ENCODE measurements at regions not wholly inside any gene's neighbourhood (a gene's known extent, or its start where the extent isn't known, plus 50 kb on each side); places are given as distances from the start of the nearest gene placed in this dataset.

GRCh38 chr7:116083796-116084195 is 53.2 kb upstream of the TFEC start:
- Mint-ChIP-seq H3K27ac (no peak overlapping the region), H3K4me3 (no peak overlapping the region), H3K27me3 (no peaks in the 10 kb centered on the region), H3K9me3 (no peaks in the 10 kb centered on the region), H3K4me1 (no peaks in the 10 kb centered on the region), H3K36me3 (ENCODE audit: low read depth) (no peaks in the 10 kb centered on the region)
- intact Hi-C loops (cut with micrococcal nuclease): no loop called here
- DNase-seq: no peak

- H3K4me3 Mint-ChIP-seq: no peak overlapping the region
- no peak for DNase-seq
- H3K9me3 Mint-ChIP-seq: no peaks in the 10 kb centered on the region
- no peaks in the 10 kb centered on the region for H3K36me3 Mint-ChIP-seq (ENCODE audit: low read depth)
- no peaks in the 10 kb centered on the region for H3K27me3 Mint-ChIP-seq
- no peak overlapping the region for H3K27ac Mint-ChIP-seq
- no peaks in the 10 kb centered on the region for H3K4me1 Mint-ChIP-seq
- intact Hi-C loops (cut with micrococcal nuclease): no loop called here
These were observed 56.0 kb upstream of the TFEC start for GRCh38 chr7:116086547-116087045.

- Mint-ChIP-seq H3K27me3 (no peaks in the 10 kb centered on the region), H3K27ac (no peak overlapping the region), H3K4me1 (no peaks in the 10 kb centered on the region), H3K4me3 (no peak overlapping the region), H3K36me3 (ENCODE audit: low read depth) (no peaks in the 10 kb centered on the region), H3K9me3 (no peaks in the 10 kb centered on the region)
- intact Hi-C loops (cut with micrococcal nuclease): no loop called here
- no peak for DNase-seq
These were observed 56.7 kb upstream of the TFEC start for GRCh38 chr7:116087291-116087690.

- Mint-ChIP-seq H3K4me3 (no peak overlapping the region), H3K27me3 (no peaks in the 10 kb centered on the region), H3K36me3 (ENCODE audit: low read depth) (no peaks in the 10 kb centered on the region), H3K27ac (no peak overlapping the region), H3K9me3 (no peaks in the 10 kb centered on the region), H3K4me1 (no peaks in the 10 kb centered on the region)
- DNase-seq: no peak
- intact Hi-C loops (cut with micrococcal nuclease): no loop called here
These were observed 57.4 kb upstream of the TFEC start for GRCh38 chr7:116087984-116088383.

GRCh38 chr7:116089293-116089692 is 58.7 kb upstream of the TFEC start:
- no peak for DNase-seq
- Mint-ChIP-seq H3K36me3 (ENCODE audit: low read depth) (no peaks in the 10 kb centered on the region), H3K27me3 (no peaks in the 10 kb centered on the region), H3K27ac (no peak overlapping the region), H3K9me3 (no peaks in the 10 kb centered on the region), H3K4me3 (no peak overlapping the region), H3K4me1 (no peaks in the 10 kb centered on the region)
- intact Hi-C loops (cut with micrococcal nuclease): no loop called here

GRCh38 chr7:116093516-116094301 is 63.1 kb upstream of the TFEC start:
- no peaks in the 10 kb centered on the region for H3K36me3 Mint-ChIP-seq (ENCODE audit: low read depth)
- H3K27ac Mint-ChIP-seq: no peak overlapping the region
- intact Hi-C loops (cut with micrococcal nuclease): no loop called here
- H3K9me3 Mint-ChIP-seq: no peaks in the 10 kb centered on the region
- no peak for DNase-seq
- H3K4me1 Mint-ChIP-seq: no peaks in the 10 kb centered on the region
- H3K4me3 Mint-ChIP-seq: no peak overlapping the region
- no peaks in the 10 kb centered on the region for H3K27me3 Mint-ChIP-seq

- Mint-ChIP-seq H3K36me3 (ENCODE audit: low read depth) (no peaks in the 10 kb centered on the region), H3K4me3 (no peak overlapping the region), H3K4me1 (no peaks in the 10 kb centered on the region), H3K27ac (no peak overlapping the region), H3K9me3 (no peaks in the 10 kb centered on the region), H3K27me3 (no peaks in the 10 kb centered on the region)
- no peak for DNase-seq
- intact Hi-C loops (cut with micrococcal nuclease): no loop called here
These were observed 64.8 kb upstream of the TFEC start for GRCh38 chr7:116095396-116095795.

- no peaks in the 10 kb centered on the region for H3K36me3 Mint-ChIP-seq (ENCODE audit: low read depth)
- intact Hi-C loops (cut with micrococcal nuclease): no loop called here
- DNase-seq: no peak
- H3K27ac Mint-ChIP-seq: no peak overlapping the region
- H3K9me3 Mint-ChIP-seq: no peaks in the 10 kb centered on the region
- no peak overlapping the region for H3K4me3 Mint-ChIP-seq
- H3K4me1 Mint-ChIP-seq: no peaks in the 10 kb centered on the region
- peaks cover 2% of the 10 kb centered on the region for H3K27me3 Mint-ChIP-seq
These were observed 66.9 kb upstream of the TFEC start for GRCh38 chr7:116097365-116098009.

- H3K36me3 Mint-ChIP-seq (ENCODE audit: low read depth): no peaks in the 10 kb centered on the region
- no peak overlapping the region for H3K27ac Mint-ChIP-seq
- peaks cover 5% of the 10 kb centered on the region for H3K27me3 Mint-ChIP-seq
- DNase-seq: no peak
- no peaks in the 10 kb centered on the region for H3K9me3 Mint-ChIP-seq
- intact Hi-C loops (cut with micrococcal nuclease): no loop called here
- no peaks in the 10 kb centered on the region for H3K4me1 Mint-ChIP-seq
- no peak overlapping the region for H3K4me3 Mint-ChIP-seq
These were observed 67.6 kb upstream of the TFEC start for GRCh38 chr7:116098175-116098574.

GRCh38 chr7:116100626-116101025 is 70.1 kb upstream of the TFEC start:
- no peaks in the 10 kb centered on the region for H3K36me3 Mint-ChIP-seq (ENCODE audit: low read depth)
- intact Hi-C loops (cut with micrococcal nuclease): no loop called here
- DNase-seq: no peak
- H3K4me3 Mint-ChIP-seq: no peak overlapping the region
- no peaks in the 10 kb centered on the region for H3K9me3 Mint-ChIP-seq
- H3K27ac Mint-ChIP-seq: no peak overlapping the region
- H3K27me3 Mint-ChIP-seq: peaks cover 5% of the 10 kb centered on the region
- no peaks in the 10 kb centered on the region for H3K4me1 Mint-ChIP-seq

- H3K9me3 Mint-ChIP-seq: no peaks in the 10 kb centered on the region
- no peaks in the 10 kb centered on the region for H3K36me3 Mint-ChIP-seq (ENCODE audit: low read depth)
- no peaks in the 10 kb centered on the region for H3K4me1 Mint-ChIP-seq
- intact Hi-C loops (cut with micrococcal nuclease): no loop called here
- no peak for DNase-seq
- H3K27ac Mint-ChIP-seq: no peak overlapping the region
- peaks cover 5% of the 10 kb centered on the region for H3K27me3 Mint-ChIP-seq
- no peak overlapping the region for H3K4me3 Mint-ChIP-seq
These were observed 71.1 kb upstream of the TFEC start for GRCh38 chr7:116101704-116102103.

- Mint-ChIP-seq H3K4me1 (no peaks in the 10 kb centered on the region), H3K36me3 (ENCODE audit: low read depth) (no peaks in the 10 kb centered on the region), H3K27me3 (peaks cover 1% of the 10 kb centered on the region), H3K4me3 (no peak overlapping the region), H3K9me3 (no peaks in the 10 kb centered on the region), H3K27ac (no peak overlapping the region)
- no peak for DNase-seq
- intact Hi-C loops (cut with micrococcal nuclease): no loop called here
These were observed 80.9 kb upstream of the TFEC start for GRCh38 chr7:116111475-116111874.

GRCh38 chr7:116113310-116113709 is 82.7 kb upstream of the TFEC start:
- no peak overlapping the region for H3K27ac Mint-ChIP-seq
- DNase-seq: no peak
- intact Hi-C loops (cut with micrococcal nuclease): no loop called here
- H3K36me3 Mint-ChIP-seq (ENCODE audit: low read depth): no peaks in the 10 kb centered on the region
- no peak overlapping the region for H3K4me3 Mint-ChIP-seq
- no peaks in the 10 kb centered on the region for H3K4me1 Mint-ChIP-seq
- no peaks in the 10 kb centered on the region for H3K9me3 Mint-ChIP-seq
- peaks cover 4% of the 10 kb centered on the region for H3K27me3 Mint-ChIP-seq

GRCh38 chr7:116120839-116121238 is 89.5 kb upstream of the TES start:
- no peaks in the 10 kb centered on the region for H3K4me1 Mint-ChIP-seq
- no peak for DNase-seq
- intact Hi-C loops (cut with micrococcal nuclease): no loop called here
- H3K4me3 Mint-ChIP-seq: no peak overlapping the region
- peaks cover 33% of the 10 kb centered on the region for H3K27me3 Mint-ChIP-seq
- H3K9me3 Mint-ChIP-seq: no peaks in the 10 kb centered on the region
- no peaks in the 10 kb centered on the region for H3K36me3 Mint-ChIP-seq (ENCODE audit: low read depth)
- H3K27ac Mint-ChIP-seq: no peak overlapping the region

All from activated CD4-positive, alpha-beta T cell treated with anti-CD3 and anti-CD28 coated beads, Interleukin-2, amount 10 ng/mL, durations not matched to agents 24 days and 14 days (primary cell).